GM13977 (cell line): ENCODE measurements at regions not wholly inside any gene's neighbourhood (a gene's known extent, or its start where the extent isn't known, plus 50 kb on each side); places are given as distances from the start of the nearest gene placed in this dataset.

Experiments used
- DNase-seq: peaks from one replicate; pipeline ENCODE4 v3.0.0; 2012; ENCODE audit warnings: low spot score
- CTCF ChIP-seq: IDR thresholded peaks from 2 replicates; pipeline ENCODE4 v1.5.1; 2012; ENCODE audit warnings: mild to moderate bottlenecking, control low read depth; ENCODE audit not compliant: insufficient read depth; ENCODE audit errors: extremely low read depth, missing control alignments
- in situ Hi-C: fragments of 300-500 bp; cut with MboI; formaldehyde crosslinking; loops from one replicate; pipeline ENCODE4 v1.12.0; 2022; ENCODE audit warnings: low sequenced_read_pairs, low pct_unique_long_range_greater_than_20kb, mixed read lengths, inconsistent platforms; ENCODE audit not compliant: unreplicated experiment

GRCh38 chr4:111781611-111782010 is 363.6 kb upstream of the FAM241A start:
- no peak for TF ChIP-seq CTCF
- no peak for DNase-seq
- in situ Hi-C loops = no loop called here

- TF ChIP-seq CTCF = no peak
- in situ Hi-C loops = no loop called here
- no peak for DNase-seq
These were observed 357.2 kb upstream of the FAM241A start for GRCh38 chr4:111788099-111788498.

- in situ Hi-C loops = no loop called here
- no peak for DNase-seq
- no peak for TF ChIP-seq CTCF
These were observed 355.2 kb upstream of the FAM241A start for GRCh38 chr4:111789901-111790640.

- DNase-seq = no peak
- no peak for TF ChIP-seq CTCF
- in situ Hi-C loops = no loop called here
These were observed 352.6 kb upstream of the FAM241A start for GRCh38 chr4:111792632-111793031.

GRCh38 chr4:111793433-111794091 is 351.7 kb upstream of the FAM241A start:
- in situ Hi-C loops = no loop called here
- no peak for DNase-seq
- TF ChIP-seq CTCF = no peak

- in situ Hi-C loops = no loop called here
- DNase-seq = no peak
- TF ChIP-seq CTCF = no peak
These were observed 347.6 kb upstream of the FAM241A start for GRCh38 chr4:111797455-111798163.
